Posterior cingulate gyrus (tissue), 11 donors: ENCODE measurements at regions not wholly inside any gene's neighbourhood (a gene's known extent, or its start where the extent isn't known, plus 50 kb on each side); places are given as distances from the start of the nearest gene placed in this dataset.
"Not testable (repeated sequence)": the region's sequence is repeated elsewhere in the genome, so short reads cannot be mapped to it uniquely, and the experiment has no call there.

Source experiments
- DNase-seq, 10 donors: peaks; one replicate each; pipeline versions ENCODE4 v3.0.0 to v3.0.0-alpha.2; 2020 to 2021; ENCODE audit warnings: mixed read lengths in 3 of 10
- intact Hi-C: fragments of 100-400 bp; cut with DNase I; formaldehyde crosslinking; loops from one replicate; pipeline ENCODE4 v1.15.1; 2023

DNA sequence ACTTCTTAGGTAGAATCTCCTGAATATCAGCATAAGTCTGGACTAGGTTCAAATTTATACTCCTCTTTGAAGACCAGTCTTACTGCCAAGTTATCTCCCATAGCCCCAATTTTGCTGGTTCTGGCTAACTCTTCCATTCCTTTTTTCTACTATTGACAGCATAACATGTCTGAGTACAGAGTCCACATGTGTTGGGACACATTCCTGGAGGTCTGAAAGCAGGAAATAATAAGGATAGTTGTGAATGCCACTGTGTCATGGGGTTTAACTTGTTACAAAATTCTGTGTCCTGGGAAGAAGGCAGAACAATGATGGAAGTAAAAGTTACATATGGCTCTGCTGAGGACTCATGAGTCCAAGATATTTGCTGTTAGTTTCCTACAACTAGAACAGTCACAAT lies 57.4 kb upstream of the ZBTB20 start:
- intact Hi-C loops = no loop called here
- DNase-seq = no peak

DNA sequence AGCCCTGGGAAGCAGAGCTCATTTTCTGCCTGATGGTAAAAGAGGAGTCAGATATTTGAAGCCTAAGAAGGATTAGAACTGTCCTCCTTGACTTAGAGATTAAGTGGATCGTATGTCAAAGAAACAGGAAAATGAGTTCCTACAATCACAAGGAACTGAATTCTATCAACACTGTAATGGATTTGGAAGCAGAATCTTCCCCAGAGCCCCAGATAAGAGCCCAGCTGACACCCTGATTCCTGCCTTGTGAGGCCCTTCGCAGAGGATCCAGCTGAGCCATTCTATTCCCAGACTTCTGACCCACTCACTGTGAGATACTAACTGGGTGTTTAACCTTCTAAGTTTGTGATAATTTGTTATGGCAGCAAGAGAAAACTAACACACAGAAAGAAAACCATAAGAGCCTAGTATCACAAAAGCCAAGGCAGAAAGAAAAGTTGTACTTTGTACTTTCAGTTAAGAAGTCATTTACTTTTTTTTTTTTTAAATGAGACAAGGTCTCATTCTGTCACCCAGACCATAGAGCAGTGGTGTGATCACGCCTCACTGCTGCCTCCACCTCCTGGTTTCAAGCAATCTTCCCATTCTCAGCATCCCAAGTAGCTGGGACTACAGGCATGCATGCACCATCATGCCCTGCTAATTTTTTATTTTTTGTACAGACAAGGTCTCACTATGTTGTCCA lies 61.1 kb upstream of the ZBTB20 start:
- no peak for DNase-seq
- intact Hi-C loops = no loop called here

DNA sequence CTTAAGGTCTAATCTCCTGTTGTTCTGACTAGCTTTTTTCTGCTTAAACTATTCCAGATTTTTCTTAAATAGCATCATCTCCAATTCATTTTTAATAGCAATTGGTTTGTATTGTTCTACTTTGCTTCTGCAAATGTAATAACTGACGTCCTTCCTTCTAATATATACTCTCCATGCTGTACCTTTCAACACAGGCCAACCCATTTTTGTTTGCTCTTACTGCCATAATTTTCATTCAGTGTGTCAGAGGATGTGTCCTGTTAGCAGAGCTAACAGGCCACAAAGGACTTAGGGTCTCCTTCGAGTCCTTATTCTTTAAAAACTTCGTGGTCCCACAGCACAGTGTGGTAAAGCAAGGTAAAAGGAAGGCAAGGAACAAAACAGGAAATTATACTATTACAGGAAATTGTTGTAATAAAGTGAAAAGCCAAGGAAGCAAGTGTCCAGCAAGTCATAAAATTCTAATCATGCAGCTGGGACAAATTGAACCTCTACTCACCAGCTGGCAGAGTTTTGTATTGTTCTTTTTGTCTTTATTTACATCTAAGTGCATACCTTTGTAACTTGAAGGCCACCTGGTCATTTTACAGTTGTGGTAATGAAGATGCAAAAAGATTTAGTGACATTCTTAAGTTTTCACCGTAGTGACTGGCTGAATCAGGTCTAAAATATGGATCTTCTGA lies 64.9 kb upstream of the ZBTB20 start:
- intact Hi-C loops = no loop called here
- DNase-seq = no peak

DNA sequence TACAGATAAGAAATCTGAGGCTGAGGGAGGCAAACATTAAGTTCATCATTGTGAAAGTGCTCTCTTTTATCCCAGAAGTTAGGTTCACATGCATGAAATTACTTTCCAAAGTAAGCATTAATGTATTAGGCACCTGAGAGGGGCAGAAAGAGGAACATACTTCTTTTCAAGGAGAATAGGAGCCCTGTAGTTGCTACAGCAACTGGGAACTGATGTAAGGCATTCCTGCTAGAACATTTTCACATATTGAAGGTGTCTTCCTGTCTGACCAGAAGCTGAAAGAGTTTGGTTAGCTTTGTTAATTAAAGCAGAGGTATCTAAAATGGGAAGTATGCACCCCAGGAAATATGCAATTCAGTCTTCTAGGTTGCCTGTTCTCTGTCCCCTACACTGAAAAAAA lies 65.5 kb upstream of the ZBTB20 start:
- intact Hi-C loops = no loop called here

DNA sequence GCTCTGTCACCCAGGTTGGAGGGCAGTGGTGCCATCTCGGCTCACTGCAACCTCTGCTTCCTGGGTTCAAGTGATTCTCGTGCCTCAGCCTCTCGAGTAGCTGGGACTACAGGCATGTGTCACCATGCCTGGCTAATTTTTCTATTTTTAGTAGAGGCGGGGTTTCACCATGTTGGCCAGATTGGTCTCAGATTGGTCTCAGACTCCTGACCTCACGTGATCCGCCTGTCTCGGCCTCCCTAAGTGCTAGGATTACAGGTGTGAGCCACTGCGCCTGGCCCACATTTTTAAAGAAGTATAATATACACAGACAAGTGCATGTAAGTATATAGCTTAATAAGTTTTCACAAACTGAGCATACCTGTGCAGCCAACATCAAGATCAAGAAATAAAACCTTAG lies 66.0 kb upstream of the ZBTB20 start:
- DNase-seq, intact Hi-C loops: not testable (repeated sequence)

More for the DNA sequence above, 65.5 kb upstream of the ZBTB20 start:
- no peak for DNase-seq

DNA sequence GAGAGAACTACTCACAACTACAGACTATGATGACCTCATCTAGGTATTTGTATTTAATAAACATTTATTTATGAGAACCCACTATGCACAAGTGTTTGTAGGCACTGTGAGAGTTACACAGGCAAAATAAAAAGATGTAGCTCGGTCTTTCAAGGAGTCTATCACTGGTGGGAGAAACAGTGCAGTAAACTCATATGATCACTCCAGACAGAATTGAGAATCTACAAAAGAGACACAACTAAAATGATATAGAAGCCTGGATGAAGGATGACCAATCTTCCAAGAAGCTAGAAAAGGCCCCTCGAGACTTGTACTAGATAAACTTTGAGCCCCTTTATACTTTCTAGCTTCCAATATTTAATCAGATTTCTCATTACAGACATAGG lies 70.2 kb upstream of the ZBTB20 start:
- no peak for DNase-seq
- intact Hi-C loops = loop anchor here (1.0 to 2.0 kb wide), 2 partner anchors 476 to 568 kb away; no protein-coding TSS in a partner anchor

DNA sequence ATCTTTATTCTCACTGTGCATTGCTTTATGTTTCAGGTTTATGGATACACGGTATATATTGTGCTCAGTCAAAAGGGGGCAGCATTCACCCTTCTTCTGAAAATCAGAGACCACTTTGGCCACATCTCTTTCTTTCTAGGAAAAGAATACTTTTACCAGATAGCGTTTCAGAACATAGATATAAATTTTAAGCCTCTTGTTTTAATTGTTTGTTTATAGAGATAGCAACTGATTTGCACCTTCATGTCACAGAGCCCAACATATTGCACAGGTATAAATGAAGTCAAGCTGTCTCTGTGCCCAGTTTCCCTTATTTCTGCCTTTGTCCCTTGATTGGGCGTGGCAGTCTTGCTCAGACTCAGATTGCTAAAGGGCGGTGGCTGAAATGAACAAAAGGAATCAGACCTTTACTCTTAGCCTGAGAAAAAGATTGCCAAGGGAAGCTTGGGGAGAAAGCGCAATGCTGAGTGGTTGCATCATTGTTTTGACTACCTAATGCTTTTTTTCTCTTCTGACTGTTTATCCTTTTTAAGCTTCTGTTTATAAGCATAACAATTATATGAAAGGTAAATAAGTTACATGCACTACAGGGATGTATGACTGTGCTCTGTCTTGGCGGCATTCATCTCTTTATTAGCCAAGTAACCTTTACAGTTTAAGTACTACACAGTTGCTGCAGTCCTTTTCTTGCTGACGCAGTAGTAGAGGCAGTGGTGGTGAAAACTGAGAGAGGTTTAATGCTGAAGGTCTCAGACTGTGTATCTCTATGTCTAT lies 70.8 kb upstream of the ZBTB20 start:
- intact Hi-C loops = loop anchor here (1.0 to 2.0 kb wide), 2 partner anchors 475 to 567 kb away; no protein-coding TSS in a partner anchor
- DNase-seq = peak in 3 of 10 donors; percentile 9 to 24 (median 11)

DNA sequence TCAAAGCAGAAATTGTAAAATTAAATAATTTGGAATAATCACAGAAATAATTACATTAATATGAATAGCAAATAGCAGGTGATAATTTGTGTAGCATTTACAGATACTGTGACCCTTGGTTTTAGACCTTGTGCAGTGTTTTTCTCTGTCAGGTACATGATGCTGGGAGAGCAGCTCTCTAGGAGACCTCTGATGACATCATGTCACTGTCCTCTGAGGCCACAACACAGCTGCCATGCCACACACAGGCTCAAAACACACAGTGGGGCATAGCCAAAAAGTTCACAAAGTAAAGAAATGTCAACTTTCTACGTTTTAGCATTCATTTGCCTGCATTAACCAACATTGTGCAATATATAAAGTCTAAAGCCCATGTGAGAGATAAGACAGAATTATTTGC lies 71.8 kb upstream of the ZBTB20 start:
- intact Hi-C loops = no loop called here
- no peak for DNase-seq

DNA sequence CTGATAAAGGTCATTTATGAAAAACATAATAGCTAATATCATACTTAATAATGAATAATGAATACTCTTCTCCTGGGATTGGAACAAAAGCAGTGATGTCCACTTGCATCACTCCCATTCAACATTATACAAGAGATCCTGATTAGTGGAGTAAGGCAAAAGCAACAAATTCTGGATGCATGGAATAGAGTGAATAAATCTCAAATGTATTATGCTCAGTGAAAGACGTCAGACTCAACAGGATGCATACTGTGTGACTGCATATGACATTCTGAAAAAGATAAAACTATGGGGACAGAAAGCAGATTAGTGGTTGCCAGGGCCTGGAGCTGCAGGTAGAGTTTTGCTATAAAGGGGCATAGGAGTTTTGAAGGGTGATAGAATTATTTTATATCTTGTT lies 77.6 kb upstream of the ZBTB20 start:
- intact Hi-C loops = no loop called here
- no peak for DNase-seq

DNA sequence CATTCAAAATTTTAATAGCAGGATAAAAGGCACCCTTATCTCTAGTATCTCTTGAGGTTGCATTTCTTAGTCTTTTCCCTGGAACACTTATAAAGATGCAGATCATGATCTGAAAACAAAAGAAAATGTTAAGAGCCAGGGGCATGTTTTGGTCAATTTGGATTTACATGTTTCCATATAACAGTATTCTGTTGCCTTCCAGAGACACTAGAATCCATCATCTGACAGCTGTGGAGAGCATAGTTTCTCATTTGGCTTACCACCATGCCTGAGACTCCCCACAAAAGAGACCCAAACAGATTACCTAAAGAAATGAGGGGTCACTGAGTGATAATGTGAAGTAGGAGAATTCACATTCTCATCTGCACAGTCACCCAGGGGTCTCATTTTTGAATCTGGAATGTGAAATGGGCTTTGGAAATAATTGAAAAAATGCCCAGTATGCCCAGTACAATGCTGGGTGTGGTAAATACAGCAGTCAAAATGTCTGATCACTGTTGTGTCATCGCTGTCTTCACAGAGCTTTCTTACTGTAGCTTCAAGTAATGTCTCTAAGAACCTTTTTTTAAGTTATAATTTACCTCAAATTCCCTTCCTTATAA lies 79.9 kb upstream of the ZBTB20 start:
- DNase-seq = no peak
- intact Hi-C loops = no loop called here

DNA sequence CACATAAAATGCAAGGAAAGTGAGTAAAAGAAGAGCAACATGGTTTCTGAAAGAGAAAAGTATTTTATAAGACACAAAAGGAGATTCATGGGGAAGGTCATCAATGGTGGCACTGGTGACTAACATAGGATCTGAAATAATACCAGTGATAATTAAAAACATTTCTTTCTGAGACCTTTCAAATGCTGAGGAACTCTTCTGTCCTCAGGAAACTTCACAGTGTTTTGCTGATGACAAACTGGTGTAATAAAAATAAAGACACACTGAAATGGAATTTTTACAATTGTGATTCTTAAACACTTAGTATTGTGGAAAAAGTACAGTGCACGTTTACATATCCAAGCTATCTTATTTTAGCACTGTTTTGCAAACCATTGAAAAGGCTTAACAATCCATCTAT lies 80.4 kb upstream of the ZBTB20 start:
- no peak for DNase-seq
- intact Hi-C loops = no loop called here

DNA sequence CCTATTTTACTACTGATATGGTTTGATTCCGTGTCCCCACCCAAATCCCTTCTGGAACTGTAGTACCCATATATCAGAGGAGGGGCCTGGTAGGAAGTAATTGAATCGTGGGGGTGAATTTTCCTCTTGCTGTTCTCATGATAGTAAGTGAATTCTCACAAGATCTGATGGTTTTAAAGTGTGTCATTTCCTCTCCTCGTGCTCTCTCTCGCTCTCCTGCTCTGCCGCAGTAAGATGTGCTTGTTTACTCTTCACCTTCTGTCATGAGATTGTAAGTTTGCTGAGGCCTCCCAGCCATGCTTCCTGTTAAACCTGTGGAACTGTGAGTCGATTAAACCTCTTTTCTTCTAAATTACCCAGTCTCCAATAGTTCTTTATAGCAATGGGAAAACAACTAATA lies 81.2 kb upstream of the ZBTB20 start:
- intact Hi-C loops = no loop called here
- no peak for DNase-seq

DNA sequence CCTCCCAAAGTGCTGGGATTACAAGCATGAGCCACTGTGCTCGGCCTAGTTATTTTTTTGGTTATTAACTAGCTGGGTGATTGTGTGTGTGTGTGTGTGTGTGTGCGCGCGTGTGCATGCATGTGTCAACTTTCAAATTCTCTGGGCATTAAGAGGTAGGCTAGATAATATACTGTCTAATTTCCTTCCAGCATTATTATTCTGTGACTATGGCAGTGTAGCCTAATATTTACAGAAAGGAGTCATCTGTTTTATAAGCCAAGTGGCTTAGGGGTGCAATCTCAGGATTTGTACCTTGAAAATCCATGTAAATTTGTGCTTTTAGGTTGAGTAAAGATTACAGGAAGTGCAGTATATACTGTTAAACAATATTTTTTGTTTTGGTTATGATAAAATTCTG lies 85.1 kb upstream of the ZBTB20 start:
- no peak for DNase-seq
- intact Hi-C loops = no loop called here

DNA sequence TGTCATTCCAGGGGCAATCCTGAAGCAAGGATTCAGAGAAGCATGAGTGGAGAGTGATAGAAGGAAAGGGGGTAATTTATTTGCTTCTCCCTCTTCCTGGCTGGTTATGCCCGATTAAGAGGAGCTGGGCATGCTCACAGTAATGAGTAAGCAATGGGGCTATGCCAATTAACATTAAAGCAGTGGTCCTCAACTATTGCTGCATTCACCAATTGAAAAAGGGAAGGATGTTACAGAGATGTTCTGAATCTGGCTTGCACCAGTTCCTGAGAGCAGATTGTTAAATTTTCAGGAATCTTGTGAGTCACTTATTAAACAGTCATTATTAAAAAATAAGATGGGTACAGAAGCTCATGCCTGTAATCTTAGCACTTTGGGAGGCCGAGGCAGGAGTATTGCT lies 85.9 kb upstream of the ZBTB20 start:
- intact Hi-C loops = no loop called here
- no peak for DNase-seq

DNA sequence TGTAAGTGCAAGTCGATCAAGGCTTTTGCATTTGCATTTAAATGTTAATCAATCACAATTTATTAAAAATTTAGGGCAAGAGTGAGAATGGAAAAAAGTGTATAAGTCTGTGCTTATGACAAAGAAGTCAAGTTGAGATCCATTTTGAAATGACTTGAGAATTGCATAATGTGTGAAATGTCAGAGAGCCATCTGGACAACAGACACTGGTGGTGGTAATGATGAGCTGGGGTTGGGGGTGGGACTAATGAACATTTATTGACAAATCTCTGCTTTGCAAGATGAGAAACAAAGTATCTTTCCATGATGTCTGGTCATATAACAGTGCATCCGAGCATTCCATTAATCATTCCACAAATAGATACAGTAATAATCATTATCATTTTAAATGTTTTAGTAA lies 89.4 kb upstream of the ZBTB20 start:
- no peak for DNase-seq
- intact Hi-C loops = no loop called here

DNA sequence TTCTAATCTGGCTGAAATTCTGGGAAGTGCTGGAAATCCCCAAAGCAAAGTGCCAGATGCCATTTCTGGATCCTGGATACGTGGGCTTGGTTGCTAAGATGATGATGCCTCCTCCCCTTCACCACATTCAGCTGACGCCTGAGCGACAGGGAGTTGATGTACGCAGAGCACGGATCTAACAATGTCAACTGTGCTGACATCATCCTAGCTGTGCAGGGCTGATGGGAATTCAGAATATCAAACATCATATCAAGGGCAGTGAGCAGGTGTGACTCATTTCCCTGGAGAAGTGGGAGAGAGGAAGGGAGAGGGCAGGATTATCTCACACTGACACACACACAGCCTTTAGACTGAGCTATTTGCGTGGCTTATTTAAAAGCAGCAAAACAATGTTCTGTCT lies 92.6 kb upstream of the ZBTB20 start:
- DNase-seq = peak in 8 of 10 donors; percentile 22 to 91 (median 46)
- intact Hi-C loops = no loop called here

DNA sequence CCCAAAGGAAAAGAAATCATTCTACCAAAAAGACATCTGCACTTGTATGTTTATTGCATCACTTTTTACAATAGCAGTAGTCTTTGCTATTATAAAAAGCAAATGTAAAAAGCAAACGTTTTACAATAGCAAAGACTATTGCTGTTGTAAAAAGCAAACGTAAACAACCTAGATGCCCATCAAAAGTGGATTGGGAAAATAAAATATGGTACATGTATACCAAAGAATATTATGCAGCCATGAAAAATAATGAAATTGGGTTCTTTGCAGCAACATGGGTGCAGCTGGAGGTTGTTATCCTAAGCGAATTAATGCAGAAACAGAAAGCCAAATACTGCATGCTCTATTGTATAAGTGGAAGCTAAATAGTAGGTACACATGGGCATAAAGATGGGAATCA lies 97.3 kb upstream of the ZBTB20 start:
- intact Hi-C loops = no loop called here

DNA sequence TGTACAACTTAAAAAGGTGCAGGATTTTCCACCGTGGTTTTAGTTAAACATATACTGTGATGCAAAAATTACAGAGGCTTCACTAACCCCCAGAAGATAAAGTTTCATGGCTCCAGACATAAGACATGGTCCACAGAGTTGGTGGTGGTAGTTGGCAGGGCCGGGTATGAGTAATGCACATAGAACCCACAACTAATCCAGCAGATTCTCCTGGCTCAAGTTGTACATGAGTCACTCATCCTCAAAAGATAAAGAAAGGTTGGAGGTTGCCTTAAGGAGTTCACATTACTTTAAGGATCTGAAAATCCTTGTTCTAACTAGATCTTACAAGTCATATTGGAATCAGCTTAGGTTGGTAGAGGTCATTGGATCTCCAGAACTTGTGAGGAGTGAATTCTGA lies 98.3 kb upstream of the ZBTB20 start:
- intact Hi-C loops = no loop called here
- DNase-seq = no peak

More for the DNA sequence above, 97.3 kb upstream of the ZBTB20 start:
- DNase-seq = no peak

DNA sequence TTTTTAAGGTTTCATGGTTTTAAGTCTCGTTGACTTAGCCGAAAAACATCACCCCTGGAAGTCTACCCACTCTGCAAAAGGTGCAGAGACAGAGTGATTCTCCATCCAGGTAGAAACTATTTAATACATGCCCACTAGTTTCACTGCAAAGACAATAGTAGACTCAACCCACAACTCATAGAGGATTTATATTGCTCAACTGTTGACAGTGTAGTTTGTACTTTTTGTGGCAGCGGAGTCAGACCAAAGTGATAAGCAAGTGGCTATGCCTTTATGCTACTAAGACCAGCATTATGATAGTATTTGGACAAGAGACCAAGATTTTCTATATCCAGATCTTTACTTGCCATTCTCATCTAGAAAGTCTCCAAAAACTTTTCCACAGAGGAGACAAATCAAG lies 98.8 kb upstream of the ZBTB20 start:
- intact Hi-C loops = no loop called here
- no peak for DNase-seq

DNA sequence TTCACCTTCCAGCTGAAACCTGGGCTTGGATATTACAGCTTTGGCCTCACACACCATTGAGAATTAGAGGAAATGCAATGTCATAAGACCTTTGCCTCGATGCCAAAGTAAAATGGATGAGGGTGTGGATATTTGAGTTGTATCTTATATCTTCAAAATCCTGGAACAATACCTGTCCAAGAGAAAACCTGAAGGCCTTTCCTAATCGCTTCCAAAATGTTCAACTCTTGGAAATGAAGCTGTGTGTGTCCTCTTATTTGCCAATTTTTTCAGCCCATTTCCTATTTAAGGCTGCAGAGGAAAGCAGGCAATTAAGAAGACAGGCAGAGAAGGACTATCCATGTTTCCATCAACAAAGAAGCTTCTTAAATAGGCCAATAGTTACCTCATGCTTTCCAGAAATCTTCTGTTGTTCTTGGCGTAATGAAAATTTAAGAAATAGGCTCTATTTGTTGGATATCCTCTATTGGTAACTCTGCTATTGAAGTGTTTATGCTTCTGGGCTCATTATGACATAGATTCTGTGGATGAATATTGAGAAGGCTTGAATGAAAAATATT lies 99.5 kb upstream of the ZBTB20 start:
- DNase-seq = no peak
- intact Hi-C loops = no loop called here

DNA sequence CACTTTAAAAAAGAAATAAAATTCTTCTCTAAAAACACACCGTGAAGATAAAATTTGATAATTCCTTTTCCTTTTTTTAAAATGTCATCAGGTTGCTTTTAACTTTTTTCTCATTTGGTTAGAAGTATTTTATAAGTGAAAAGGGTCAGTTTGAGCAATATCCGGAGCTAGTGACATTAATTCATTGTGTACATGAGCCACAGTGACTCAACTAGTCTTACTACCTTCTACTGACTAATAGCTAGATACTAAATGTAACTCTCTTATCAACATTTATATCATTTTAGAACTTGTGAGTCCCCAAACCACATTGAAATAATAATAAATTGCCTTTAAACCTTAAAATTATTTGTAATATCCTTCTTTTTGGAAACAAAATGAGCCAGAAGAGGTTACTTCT lies 101.2 kb upstream of the ZBTB20 start:
- intact Hi-C loops = no loop called here
- no peak for DNase-seq
